HCT116 (cell line): ENCODE measurements at regions not wholly inside any gene's neighbourhood (a gene's known extent, or its start where the extent isn't known, plus 50 kb on each side); places are given as distances from the start of the nearest gene placed in this dataset.

Experiments
- ATF3 ChIP-seq: IDR thresholded peaks from 2 replicates; pipeline ENCODE4 v1.6.1; 2012
- CEBPB ChIP-seq: IDR thresholded peaks from 2 replicates; pipeline ENCODE4 v1.6.1; 2012; ENCODE audit warnings: low read depth
- CTCF ChIP-seq, 3 experiments: fragments of 200-600 bp in 1 of 3; sonication (generic) in 1 of 3; IDR thresholded peaks in 2 of 3; conservative IDR thresholded peaks in 1 of 3; 2 replicates each; pipeline ENCODE4 v1.5.1; 2012 to 2017; ENCODE audit warnings: low read depth in 2 of 3, low read length in 2 of 3, antibody characterized with exemption in 1 of 3, borderline replicate concordance in 1 of 3, control low read depth in 1 of 3, mild to moderate bottlenecking in 1 of 3, mixed read lengths in 1 of 3, mixed run types in 1 of 3, moderate library complexity in 1 of 3; ENCODE audit not compliant: insufficient read depth in 1 of 3
- EGR1 ChIP-seq: IDR thresholded peaks from 2 replicates; pipeline ENCODE4 v1.6.1; 2012; ENCODE audit warnings: low read depth
- EZH2phosphoT487 ChIP-seq: fragments of 200-600 bp; IDR thresholded peaks from 2 replicates; pipeline ENCODE4 v1.6.1; 2018; ENCODE audit warnings: antibody characterized with exemption, borderline replicate concordance
- FOSL1 ChIP-seq: IDR thresholded peaks from 2 replicates; pipeline ENCODE4 v1.6.1; 2012; ENCODE audit warnings: low read depth
- POLR2A ChIP-seq: IDR thresholded peaks from 2 replicates; pipeline ENCODE4 v1.7.0; 2011; ENCODE audit warnings: borderline replicate concordance; ENCODE audit not compliant: insufficient read depth, insufficient read length; ENCODE audit errors: extremely low read depth
- RAD21 ChIP-seq: IDR thresholded peaks from 2 replicates; pipeline ENCODE4 v1.6.1; 2012; ENCODE audit warnings: low read depth, mild to moderate bottlenecking
- SP1 ChIP-seq: IDR thresholded peaks from 2 replicates; pipeline ENCODE4 v1.6.1; 2012; ENCODE audit warnings: low read depth
- ZNF274 ChIP-seq: fragments of 200-500 bp; sonication (Bioruptor generic); IDR thresholded peaks from 2 replicates; pipeline ENCODE4 v1.6.1; 2014; ENCODE audit warnings: mild to moderate bottlenecking, low read depth, low read length, inconsistent platforms

- no peak for TF ChIP-seq CTCF (IDR thresholded peaks at IDR 0.05 in 2 of 3, conservative IDR thresholded peaks at IDR 0.05 in 1 of 3; ENCODE audit: borderline replicate concordance in 1 of 3, insufficient read depth in 1 of 3, low read depth in 2 of 3, low read length in 2 of 3)
- TF ChIP-seq ATF3: no peak
- no peak for TF ChIP-seq EGR1
- no peak for TF ChIP-seq ZNF274
- no peak for TF ChIP-seq EZH2phosphoT487
- no peak for TF ChIP-seq FOSL1
- TF ChIP-seq POLR2A: no peak
- TF ChIP-seq RAD21: no peak
- no peak for TF ChIP-seq SP1
- TF ChIP-seq CEBPB: no peak
These were observed 494.2 kb upstream of the SPHKAP start for GRCh38 chr2:228675646-228676045.
